DND-41 (cell line): ENCODE measurements at regions not wholly inside any gene's neighbourhood (a gene's known extent, or its start where the extent isn't known, plus 50 kb on each side); places are given as distances from the start of the nearest gene placed in this dataset.

ENCODE experiments used
- ATAC-seq: fragments of 200-7000 bp; cut with Tn5 transposase; 3 replicates; pipeline ENCODE4 v1.9.1; 2021; ENCODE audit warnings: low read depth; ENCODE audit not compliant: insufficient read depth
- DNase-seq: peaks from one replicate; pipeline ENCODE4 v3.0.0-alpha.2; 2020
- H2AFZ ChIP-seq: 2 replicates; pipeline ENCODE4 v1.6.0; 2012; ENCODE audit warnings: low read depth, low read length
- H3K27ac ChIP-seq: 2 replicates; pipeline ENCODE4 v1.5.1; 2012; ENCODE audit warnings: low read length, inconsistent platforms
- H3K27me3 ChIP-seq: fragments of 200-600 bp; sonication (generic); 2 replicates; pipeline ENCODE4 v1.6.0; 2012; ENCODE audit warnings: low read length, mild to moderate bottlenecking, inconsistent platforms; ENCODE audit not compliant: insufficient read depth, poor library complexity
- H3K36me3 ChIP-seq: 2 replicates; pipeline ENCODE4 v1.5.1; 2012; ENCODE audit warnings: low read length, inconsistent platforms; ENCODE audit not compliant: insufficient read depth
- H3K4me1 ChIP-seq: 2 replicates; pipeline ENCODE4 v1.5.1; 2012; ENCODE audit warnings: mild to moderate bottlenecking, low read length; ENCODE audit not compliant: insufficient read depth
- H3K4me2 ChIP-seq: 2 replicates; pipeline ENCODE4 v1.6.0; 2012; ENCODE audit warnings: mild to moderate bottlenecking, moderate library complexity, low read length, inconsistent platforms; ENCODE audit not compliant: insufficient read depth
- H3K4me3 ChIP-seq, 2 experiments: fragments of 200-600 bp in 1 of 2; shearing (Covaris generic) in 1 of 2; 2 replicates each; pipeline ENCODE4 v1.5.1; 2012 to 2016; ENCODE audit warnings: inconsistent platforms in 2 of 2, low read length in 2 of 2, mild to moderate bottlenecking in 2 of 2, low read depth in 1 of 2, moderate library complexity in 1 of 2
- H3K79me2 ChIP-seq: 2 replicates; pipeline ENCODE4 v1.6.0; 2012; ENCODE audit warnings: low read length, inconsistent platforms; ENCODE audit not compliant: insufficient read depth
- H3K9ac ChIP-seq: 2 replicates; pipeline ENCODE4 v1.6.0; 2012; ENCODE audit warnings: low read depth, mild to moderate bottlenecking, inconsistent platforms, low read length, moderate library complexity
- H3K9me3 ChIP-seq: 2 replicates; pipeline ENCODE4 v1.5.1; 2012; ENCODE audit warnings: low read length, moderate library complexity, mild to moderate bottlenecking, inconsistent platforms; ENCODE audit not compliant: insufficient read depth, severe bottlenecking
- H4K20me1 ChIP-seq: 2 replicates; pipeline ENCODE4 v1.6.0; 2012; ENCODE audit warnings: low read length; ENCODE audit not compliant: insufficient read depth
- EZH2 ChIP-seq: IDR thresholded peaks from 3 replicates; pipeline ENCODE4 v1.6.1; 2012; ENCODE audit warnings: borderline replicate concordance, low read depth, mild to moderate bottlenecking, moderate library complexity, low read length, inconsistent platforms; ENCODE audit not compliant: severe bottlenecking
- TF ChIP-seq, protein P1 (sequence below): IDR thresholded peaks from 2 replicates; pipeline ENCODE4 v1.5.1; 2012; ENCODE audit warnings: borderline replicate concordance, low read length, moderate library complexity, mild to moderate bottlenecking; ENCODE audit not compliant: poor library complexity, severe bottlenecking; ENCODE audit errors: extremely low read depth

DNA sequence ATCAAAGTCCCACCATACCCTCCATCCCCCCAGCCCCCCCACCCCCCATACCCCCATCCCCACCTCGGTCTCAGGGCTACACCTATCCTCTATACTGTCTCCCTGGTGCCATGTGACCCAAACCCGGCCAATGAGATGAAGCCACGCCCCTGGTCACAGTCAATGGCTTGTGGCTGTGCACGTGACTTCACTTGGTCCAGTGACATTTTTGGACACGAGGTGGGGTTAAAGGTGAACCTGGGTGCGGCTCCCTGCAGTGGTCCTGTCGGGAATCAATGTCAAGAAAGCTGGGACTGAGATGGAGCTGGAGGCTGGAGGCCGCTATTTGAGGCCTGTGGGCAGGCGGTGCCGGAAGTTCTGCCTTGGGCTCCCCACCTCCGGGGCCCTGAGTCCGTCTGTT lies 100.7 kb upstream of the MAP1LC3B2 start:
- ATAC-seq (no peak), DNase-seq (no peak)
- H3K79me2 ChIP-seq = no peaks in the 10 kb centered on the region
- no peak overlapping the region for H3K4me3 ChIP-seq
- no peak overlapping the region for H2AFZ ChIP-seq
- H3K9ac ChIP-seq = no peak overlapping the region
- H3K27me3 ChIP-seq = no peaks in the 10 kb centered on the region
- no peak overlapping the region for H3K27ac ChIP-seq
- no peaks in the 10 kb centered on the region for H3K4me1 ChIP-seq
- no peak for TF ChIP-seq EZH2
- TF ChIP-seq, protein P1, sequence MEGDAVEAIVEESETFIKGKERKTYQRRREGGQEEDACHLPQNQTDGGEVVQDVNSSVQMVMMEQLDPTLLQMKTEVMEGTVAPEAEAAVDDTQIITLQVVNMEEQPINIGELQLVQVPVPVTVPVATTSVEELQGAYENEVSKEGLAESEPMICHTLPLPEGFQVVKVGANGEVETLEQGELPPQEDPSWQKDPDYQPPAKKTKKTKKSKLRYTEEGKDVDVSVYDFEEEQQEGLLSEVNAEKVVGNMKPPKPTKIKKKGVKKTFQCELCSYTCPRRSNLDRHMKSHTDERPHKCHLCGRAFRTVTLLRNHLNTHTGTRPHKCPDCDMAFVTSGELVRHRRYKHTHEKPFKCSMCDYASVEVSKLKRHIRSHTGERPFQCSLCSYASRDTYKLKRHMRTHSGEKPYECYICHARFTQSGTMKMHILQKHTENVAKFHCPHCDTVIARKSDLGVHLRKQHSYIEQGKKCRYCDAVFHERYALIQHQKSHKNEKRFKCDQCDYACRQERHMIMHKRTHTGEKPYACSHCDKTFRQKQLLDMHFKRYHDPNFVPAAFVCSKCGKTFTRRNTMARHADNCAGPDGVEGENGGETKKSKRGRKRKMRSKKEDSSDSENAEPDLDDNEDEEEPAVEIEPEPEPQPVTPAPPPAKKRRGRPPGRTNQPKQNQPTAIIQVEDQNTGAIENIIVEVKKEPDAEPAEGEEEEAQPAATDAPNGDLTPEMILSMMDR = no peak
- H4K20me1 ChIP-seq = no peaks in the 10 kb centered on the region
- no peaks in the 10 kb centered on the region for H3K36me3 ChIP-seq
- H3K4me2 ChIP-seq = no peak overlapping the region
- H3K9me3 ChIP-seq = no peaks in the 10 kb centered on the region

DNA sequence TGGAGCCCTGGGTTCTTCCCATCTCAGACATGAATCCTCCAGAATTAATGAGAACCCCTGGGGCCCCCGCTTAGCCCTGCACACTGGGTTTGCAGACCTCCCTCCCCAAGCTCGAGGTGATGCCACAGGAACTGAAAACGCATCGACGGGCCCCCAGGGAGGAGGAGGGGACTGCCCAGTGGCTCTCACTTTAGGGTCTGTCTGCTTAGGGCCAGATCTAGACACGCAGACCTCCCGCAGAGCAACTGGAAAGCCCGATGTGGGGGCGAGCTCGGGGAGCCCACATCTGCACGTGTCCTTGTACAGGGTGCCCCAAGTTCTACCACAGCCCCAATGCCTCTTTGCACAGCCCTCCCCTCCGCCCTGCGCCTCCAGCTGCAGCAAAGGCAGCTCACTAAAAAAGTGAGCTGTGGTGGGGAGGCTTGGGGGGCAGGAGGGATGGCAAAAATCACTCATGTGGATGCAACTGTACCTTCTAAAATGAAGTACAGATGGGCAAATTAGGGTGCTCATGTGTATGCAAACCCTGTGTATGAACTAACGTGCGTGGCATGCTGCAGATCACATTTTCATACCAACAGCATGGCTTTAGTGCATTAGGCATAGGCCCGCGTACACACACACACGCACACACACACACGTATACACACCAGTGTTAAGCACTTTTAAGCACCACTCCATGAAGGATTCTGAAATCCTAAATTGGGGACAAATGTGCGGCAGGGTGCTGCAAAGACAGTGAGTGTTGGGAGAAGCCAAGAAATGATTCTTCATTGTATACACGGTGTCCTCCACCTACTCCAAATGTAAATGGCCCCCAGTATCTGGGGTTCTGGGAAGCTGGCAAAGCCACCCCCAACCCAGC lies 99.9 kb upstream of the MAP1LC3B2 start:
- H2AFZ ChIP-seq = no peak overlapping the region
- H4K20me1 ChIP-seq = no peaks in the 10 kb centered on the region
- H3K27ac ChIP-seq = no peak overlapping the region
- H3K79me2 ChIP-seq = no peaks in the 10 kb centered on the region
- no peak overlapping the region for H3K4me2 ChIP-seq
- no peak overlapping the region for H3K9ac ChIP-seq
- H3K36me3 ChIP-seq = no peaks in the 10 kb centered on the region
- no peaks in the 10 kb centered on the region for H3K4me1 ChIP-seq
- H3K27me3 ChIP-seq = no peaks in the 10 kb centered on the region
- TF ChIP-seq, protein P1 = no peak
- TF ChIP-seq EZH2 = no peak
- no peak overlapping the region for H3K4me3 ChIP-seq
- no peaks in the 10 kb centered on the region for H3K9me3 ChIP-seq
- DNase-seq = no peak
- no peak for ATAC-seq

DNA sequence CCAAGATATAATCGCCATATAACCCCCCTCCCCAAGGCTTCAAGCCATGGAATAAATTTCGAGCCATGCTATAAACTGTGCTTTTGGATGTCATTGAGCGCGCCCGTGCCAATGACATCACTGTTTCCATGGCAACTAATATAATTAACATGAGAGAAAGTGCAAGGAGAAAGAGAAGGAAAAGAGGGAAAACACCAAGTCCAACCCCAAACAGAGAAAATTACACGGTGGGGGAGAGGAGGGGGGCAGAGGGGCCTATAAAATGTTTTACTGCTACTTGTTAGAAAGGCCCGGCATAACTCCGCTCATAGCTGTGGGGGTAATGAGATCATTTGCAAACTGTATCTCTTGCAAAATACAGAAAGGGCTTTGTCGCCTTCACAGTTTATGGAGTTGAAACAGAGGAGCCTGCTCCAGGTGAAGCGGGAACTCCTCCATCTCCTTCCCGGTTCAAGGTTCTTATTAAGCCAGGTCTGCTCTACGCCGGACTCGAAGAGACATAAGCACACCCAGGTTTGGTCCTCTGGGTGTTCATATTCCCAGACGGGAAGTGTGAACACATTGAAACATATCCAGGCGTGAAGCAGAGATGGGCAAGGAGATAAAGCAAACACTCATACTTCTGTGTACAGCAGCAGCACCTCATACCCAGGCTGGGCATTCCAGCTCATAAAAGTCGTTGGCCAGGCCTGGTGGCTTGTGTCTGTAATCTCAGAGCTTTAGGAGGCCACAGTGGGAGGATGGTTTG lies 99.1 kb upstream of the MAP1LC3B2 start:
- Histone ChIP-seq H3K79me2 (no peaks in the 10 kb centered on the region), H3K36me3 (no peaks in the 10 kb centered on the region), H3K4me2 (no peak overlapping the region), H4K20me1 (no peaks in the 10 kb centered on the region), H3K4me3 (no peak overlapping the region), H3K27ac (no peak overlapping the region), H2AFZ (no peak overlapping the region), H3K9ac (no peak overlapping the region), H3K9me3 (no peaks in the 10 kb centered on the region), H3K27me3 (no peaks in the 10 kb centered on the region), H3K4me1 (no peaks in the 10 kb centered on the region)
- no peak for TF ChIP-seq EZH2
- TF ChIP-seq, protein P1 = no peak
- ATAC-seq (no peak), DNase-seq (no peak)
